Type B pancreatic cell (in vitro differentiated cells): ENCODE measurements at regions not wholly inside any gene's neighbourhood (a gene's known extent, or its start where the extent isn't known, plus 50 kb on each side); places are given as distances from the start of the nearest gene placed in this dataset.

Source experiments
- DNase-seq: peaks from one replicate; pipeline ENCODE4 v3.0.0; 2021; ENCODE audit warnings: mixed read lengths; ENCODE audit not compliant: unreplicated experiment; ENCODE audit errors: extremely low spot score
- H3K27ac Mint-ChIP-seq: 2 replicates; pipeline ENCODE4 v1.8.0; 2021; ENCODE audit warnings: mild to moderate bottlenecking, mixed read lengths
- H3K27me3 Mint-ChIP-seq: 2 replicates; pipeline ENCODE4 v1.8.0; 2021; ENCODE audit warnings: mixed read lengths
- H3K36me3 Mint-ChIP-seq: 2 replicates; pipeline ENCODE4 v1.8.0; 2021; ENCODE audit warnings: mixed read lengths
- H3K4me1 Mint-ChIP-seq: one replicate; pipeline ENCODE4 v1.8.0; 2021; ENCODE audit warnings: mixed read lengths; ENCODE audit not compliant: unreplicated experiment
- H3K4me3 Mint-ChIP-seq: 2 replicates; pipeline ENCODE4 v1.8.0; 2021; ENCODE audit warnings: mild to moderate bottlenecking, mixed read lengths
- H3K9me3 Mint-ChIP-seq: 2 replicates; pipeline ENCODE4 v1.8.0; 2021; ENCODE audit warnings: mixed read lengths
- CTCF ChIP-seq: fragments of 200-600 bp; sonication (generic); conservative IDR thresholded peaks from 2 replicates; pipeline ENCODE4 v1.5.0; 2021; ENCODE audit warnings: antibody characterized with exemption, mild to moderate bottlenecking

DNA sequence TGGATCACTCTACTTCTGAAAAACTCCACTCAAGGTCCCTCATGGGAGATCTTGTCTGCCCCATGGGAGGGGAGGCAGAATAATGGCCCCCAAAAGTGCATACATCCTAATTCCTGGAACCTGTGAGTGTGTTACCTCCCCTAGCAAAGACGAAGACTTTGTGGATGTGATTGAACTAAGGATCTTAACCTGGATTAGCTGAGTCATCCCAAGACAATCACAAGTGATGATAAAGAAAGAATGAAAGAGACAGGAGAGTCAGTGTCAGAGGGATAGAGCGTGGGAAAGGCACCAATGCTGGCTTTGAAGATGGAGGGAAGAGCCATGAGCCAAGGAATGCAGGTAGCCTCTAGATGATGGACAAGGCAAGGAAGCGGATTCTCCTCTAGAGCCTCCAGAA is 374.7 kb upstream of the DYNLRB2 start:
- H3K27me3 Mint-ChIP-seq, result peaks cover 7% of the 10 kb centered on the region
- H3K4me1 Mint-ChIP-seq, result peaks cover 11% of the 10 kb centered on the region
- no peak overlapping the region for H3K27ac Mint-ChIP-seq
- TF ChIP-seq CTCF, result no peak
- H3K36me3 Mint-ChIP-seq, result no peaks in the 10 kb centered on the region
- H3K4me3 Mint-ChIP-seq, result no peak overlapping the region
- no peaks in the 10 kb centered on the region for H3K9me3 Mint-ChIP-seq
- no peak for DNase-seq

DNA sequence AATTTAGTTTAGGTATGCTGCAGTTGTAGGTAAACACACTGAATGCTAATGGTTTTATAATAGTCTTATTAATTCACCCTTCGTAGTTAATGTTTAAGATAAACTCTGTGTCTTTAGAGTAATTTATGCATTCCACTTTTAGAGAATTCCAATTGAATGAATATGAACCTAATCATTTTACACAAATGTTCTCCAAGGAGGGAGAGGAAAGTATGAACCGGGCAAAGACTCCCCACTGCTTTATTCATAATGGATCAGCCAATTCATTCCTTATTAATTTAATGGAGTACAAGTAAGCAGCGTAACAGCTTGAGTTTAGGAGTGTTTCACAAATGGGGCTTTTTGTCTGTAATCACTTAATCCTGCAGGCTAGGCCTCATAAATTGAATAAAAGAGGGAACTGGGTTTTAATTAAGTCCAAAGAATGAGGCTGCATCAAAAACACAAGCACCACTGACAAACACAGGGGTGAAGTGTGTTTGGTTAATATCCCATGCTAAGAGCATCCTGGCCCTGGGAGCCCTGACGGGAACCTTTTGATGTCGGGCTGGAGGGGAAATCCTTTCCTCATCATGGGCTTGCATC is 375.7 kb upstream of the DYNLRB2 start:
- no peaks in the 10 kb centered on the region for H3K9me3 Mint-ChIP-seq
- H3K4me1 Mint-ChIP-seq, result peaks cover 11% of the 10 kb centered on the region
- DNase-seq, result no peak
- H3K27me3 Mint-ChIP-seq, result peaks cover 7% of the 10 kb centered on the region
- H3K27ac Mint-ChIP-seq, result no peak overlapping the region
- no peak overlapping the region for H3K4me3 Mint-ChIP-seq
- H3K36me3 Mint-ChIP-seq, result no peaks in the 10 kb centered on the region
- TF ChIP-seq CTCF, result no peak

DNA sequence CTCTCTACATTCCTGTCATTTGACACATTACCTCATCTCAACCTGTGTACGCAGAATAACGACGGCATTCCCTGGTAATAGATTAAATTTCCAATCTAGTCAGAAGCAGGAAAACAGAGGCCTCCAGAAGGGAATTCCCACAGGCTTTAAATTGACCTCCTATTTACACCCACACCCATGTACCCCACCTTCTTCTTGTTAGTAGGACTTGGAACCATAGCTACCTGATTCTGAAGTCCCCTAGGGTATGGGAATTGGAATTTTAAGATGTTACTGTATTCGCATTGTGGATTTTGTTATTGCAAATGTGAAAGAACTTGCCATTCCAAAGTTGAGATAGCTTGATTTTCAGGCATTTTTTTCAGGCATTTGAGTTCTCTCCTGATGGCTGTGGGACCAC is 377.5 kb upstream of the DYNLRB2 start:
- Mint-ChIP-seq H3K27ac (no peak overlapping the region), H3K27me3 (peaks cover 7% of the 10 kb centered on the region), H3K4me1 (peaks cover 11% of the 10 kb centered on the region), H3K36me3 (no peaks in the 10 kb centered on the region), H3K9me3 (no peaks in the 10 kb centered on the region), H3K4me3 (no peak overlapping the region)
- no peak for DNase-seq
- TF ChIP-seq CTCF, result no peak

DNA sequence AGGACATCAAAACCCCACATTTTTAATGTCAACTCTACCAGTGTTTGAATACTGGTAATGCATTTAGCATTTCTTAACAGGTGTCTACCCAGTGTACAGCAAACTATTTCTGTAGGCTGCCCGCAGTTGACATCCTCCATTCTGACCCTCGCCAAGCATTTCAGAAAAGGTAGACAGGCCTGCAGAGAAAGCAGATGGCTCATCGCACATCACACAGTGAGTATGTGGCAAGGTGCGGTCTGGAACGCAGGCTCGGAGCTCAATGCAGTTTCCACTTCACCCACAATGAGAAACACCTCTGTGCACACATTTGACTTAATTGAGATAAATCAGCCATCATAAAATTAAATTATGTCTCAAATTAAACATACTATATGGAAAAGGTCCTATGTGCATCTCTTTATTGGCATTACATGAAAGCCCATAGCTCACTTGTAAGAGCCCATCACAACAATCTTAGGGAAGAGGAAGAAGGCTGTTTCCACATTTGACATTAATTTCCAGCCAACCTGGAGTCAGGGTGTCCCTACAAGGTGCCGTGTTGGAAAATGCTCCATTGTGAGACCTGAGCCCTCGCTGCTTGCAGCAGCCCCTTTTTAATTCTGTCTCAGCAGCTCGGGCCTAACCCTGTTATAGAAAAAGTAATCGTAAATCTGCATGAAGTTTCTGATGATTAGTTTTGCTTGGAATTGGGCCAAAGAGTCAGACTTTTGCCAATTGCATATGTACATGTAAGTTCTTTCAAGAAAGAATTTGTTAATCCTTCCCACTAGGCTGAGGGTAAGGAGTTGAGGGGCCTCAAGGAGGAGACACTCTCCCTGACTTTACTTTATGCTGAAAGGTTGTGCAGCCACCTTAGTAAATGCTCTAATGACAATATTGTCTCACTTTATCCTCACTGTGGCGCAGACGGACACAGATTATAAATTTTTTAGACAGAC is 378.7 kb upstream of the DYNLRB2 start:
- DNase-seq, result no peak
- H3K27ac Mint-ChIP-seq, result no peak overlapping the region
- H3K4me3 Mint-ChIP-seq, result no peak overlapping the region
- H3K36me3 Mint-ChIP-seq, result no peaks in the 10 kb centered on the region
- H3K4me1 Mint-ChIP-seq, result peaks cover 11% of the 10 kb centered on the region
- TF ChIP-seq CTCF, result no peak
- no peaks in the 10 kb centered on the region for H3K9me3 Mint-ChIP-seq
- H3K27me3 Mint-ChIP-seq, result peaks cover 7% of the 10 kb centered on the region

- H3K36me3 Mint-ChIP-seq, result no peaks in the 10 kb centered on the region
- TF ChIP-seq CTCF, result no peak
- no peak overlapping the region for H3K4me3 Mint-ChIP-seq
- H3K9me3 Mint-ChIP-seq, result no peaks in the 10 kb centered on the region
- H3K27ac Mint-ChIP-seq, result no peak overlapping the region
- peaks cover 11% of the 10 kb centered on the region for H3K4me1 Mint-ChIP-seq
- DNase-seq, result no peak
- peaks cover 8% of the 10 kb centered on the region for H3K27me3 Mint-ChIP-seq
Measured at GRCh38 chr16:80158766-80159165, 382.0 kb upstream of the DYNLRB2 start.
